ENCODE measurements at regions not wholly inside any gene's neighbourhood (a gene's known extent, or its start where the extent isn't known, plus 50 kb on each side); places are given as distances from the start of the nearest gene placed in this dataset.
A peak's percentile ranks its signal among the peaks of the same experiment; 100 is the strongest.

DNA sequence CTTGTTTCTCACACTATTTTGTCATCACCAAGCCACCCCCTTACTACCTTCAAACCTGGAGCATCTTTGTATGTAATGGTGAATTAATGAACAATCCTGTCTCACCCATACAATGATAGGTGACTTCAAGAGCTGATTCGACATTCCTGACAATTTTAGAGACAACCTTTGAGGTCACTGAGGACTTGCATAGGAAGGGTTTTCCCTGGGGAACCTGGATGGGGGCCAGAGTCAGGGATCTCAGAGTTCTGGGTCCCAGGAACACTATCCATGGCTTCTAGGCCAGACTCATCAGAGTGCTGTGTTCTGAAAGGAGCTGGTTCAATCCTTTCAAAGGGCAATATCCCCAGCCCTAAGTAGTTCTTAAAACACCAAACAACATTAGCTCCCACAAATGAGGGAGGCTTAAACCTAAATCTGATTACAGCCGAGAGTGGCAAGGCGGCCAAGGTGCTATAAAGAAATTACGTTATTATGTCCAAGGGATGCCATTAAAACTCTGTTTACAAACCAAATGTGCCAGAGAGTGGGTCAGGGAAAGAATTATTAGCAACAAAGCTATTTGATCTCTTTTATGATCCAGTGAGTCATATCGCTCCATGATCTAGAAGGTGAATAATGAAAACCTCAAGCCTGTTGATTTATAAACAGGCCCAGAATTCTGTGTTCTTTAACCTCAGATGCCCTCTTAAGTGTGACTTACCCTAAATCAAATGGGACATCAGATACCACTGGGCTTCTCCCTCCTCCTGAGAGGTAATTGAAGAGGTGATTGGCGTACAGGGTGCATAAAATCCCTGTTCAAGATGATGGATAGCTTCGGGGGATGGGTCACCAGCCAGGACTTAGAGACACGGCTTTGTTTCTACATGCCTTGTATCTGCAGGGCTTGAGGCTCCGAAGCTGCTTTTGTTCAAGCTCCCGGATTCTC is 230.2 kb upstream of the TBX3 start:
- H3K36me3 ChIP-seq (ENCODE audit: insufficient read depth, low read length) = no peaks in the 10 kb centered on the region
- peak overlapping the region; percentile 51 for H3K9ac ChIP-seq (ENCODE audit: low read depth, low read length)
- no peaks in the 10 kb centered on the region for H3K27me3 ChIP-seq (ENCODE audit: control insufficient read depth, insufficient read depth, low read length)
- peaks cover 64% of the 10 kb centered on the region for H3K4me1 ChIP-seq (ENCODE audit: control insufficient read depth, insufficient read depth, low read length)
- H3K4me2 ChIP-seq (ENCODE audit: low read length) = peak overlapping the region; percentile 35
- no peak overlapping the region for H3K4me3 ChIP-seq (ENCODE audit: low read length)
- H3K9me3 ChIP-seq (replicated peaks; ENCODE audit: low read length) = no peaks in the 10 kb centered on the region

DNA sequence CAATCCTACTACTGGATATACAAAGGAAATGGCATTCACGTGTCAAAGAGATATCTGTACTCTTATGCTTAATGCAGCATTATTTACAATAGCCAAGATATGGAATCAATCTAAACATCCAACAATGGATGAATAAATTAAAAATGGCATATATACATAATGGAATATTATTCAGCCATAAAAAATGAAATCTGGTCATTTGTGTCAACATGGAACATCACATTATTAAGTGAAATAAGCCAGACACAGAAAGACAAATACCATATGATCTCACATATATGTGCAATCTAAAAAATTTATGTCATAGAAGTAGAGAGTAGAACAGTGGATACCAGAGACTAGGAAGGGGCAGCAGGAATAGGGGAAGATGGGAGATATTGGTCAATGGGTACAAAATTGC is 228.8 kb upstream of the TBX3 start:
- Histone ChIP-seq H3K9me3 (replicated peaks; ENCODE audit: low read length) (no peaks in the 10 kb centered on the region), H3K4me2 (ENCODE audit: low read length) (no peak overlapping the region), H3K36me3 (ENCODE audit: insufficient read depth, low read length) (no peaks in the 10 kb centered on the region), H3K4me3 (ENCODE audit: low read length) (no peak overlapping the region), H3K9ac (ENCODE audit: low read depth, low read length) (no peak overlapping the region), H3K4me1 (ENCODE audit: control insufficient read depth, insufficient read depth, low read length) (peaks cover 51% of the 10 kb centered on the region), H3K27me3 (ENCODE audit: control insufficient read depth, insufficient read depth, low read length) (no peaks in the 10 kb centered on the region)

DNA sequence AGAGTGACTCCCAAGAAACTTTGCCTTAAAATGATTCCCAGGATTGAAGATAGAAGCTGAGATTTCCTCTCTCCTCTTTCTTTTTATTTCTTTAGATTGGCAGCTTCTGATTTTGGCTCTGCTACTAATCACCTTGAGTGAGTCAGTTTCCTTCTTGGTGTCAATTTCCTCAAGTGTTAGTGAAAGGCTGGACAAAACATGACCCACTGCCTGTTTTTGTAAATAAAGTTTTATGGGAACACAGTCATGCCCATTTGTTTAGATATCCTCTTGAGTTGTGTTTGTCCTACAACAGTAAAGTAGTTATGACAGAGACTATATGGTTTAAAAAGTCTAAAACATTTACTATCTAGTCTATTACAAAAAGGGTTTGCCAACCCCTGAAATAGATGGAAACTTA is 227.2 kb upstream of the TBX3 start:
- Histone ChIP-seq H3K4me2 (ENCODE audit: low read length) (no peak overlapping the region), H3K9me3 (replicated peaks; ENCODE audit: low read length) (no peaks in the 10 kb centered on the region), H3K4me3 (ENCODE audit: low read length) (no peak overlapping the region), H3K9ac (ENCODE audit: low read depth, low read length) (no peak overlapping the region), H3K27me3 (ENCODE audit: control insufficient read depth, insufficient read depth, low read length) (no peaks in the 10 kb centered on the region), H3K4me1 (ENCODE audit: control insufficient read depth, insufficient read depth, low read length) (peaks cover 36% of the 10 kb centered on the region), H3K36me3 (ENCODE audit: insufficient read depth, low read length) (no peaks in the 10 kb centered on the region)

DNA sequence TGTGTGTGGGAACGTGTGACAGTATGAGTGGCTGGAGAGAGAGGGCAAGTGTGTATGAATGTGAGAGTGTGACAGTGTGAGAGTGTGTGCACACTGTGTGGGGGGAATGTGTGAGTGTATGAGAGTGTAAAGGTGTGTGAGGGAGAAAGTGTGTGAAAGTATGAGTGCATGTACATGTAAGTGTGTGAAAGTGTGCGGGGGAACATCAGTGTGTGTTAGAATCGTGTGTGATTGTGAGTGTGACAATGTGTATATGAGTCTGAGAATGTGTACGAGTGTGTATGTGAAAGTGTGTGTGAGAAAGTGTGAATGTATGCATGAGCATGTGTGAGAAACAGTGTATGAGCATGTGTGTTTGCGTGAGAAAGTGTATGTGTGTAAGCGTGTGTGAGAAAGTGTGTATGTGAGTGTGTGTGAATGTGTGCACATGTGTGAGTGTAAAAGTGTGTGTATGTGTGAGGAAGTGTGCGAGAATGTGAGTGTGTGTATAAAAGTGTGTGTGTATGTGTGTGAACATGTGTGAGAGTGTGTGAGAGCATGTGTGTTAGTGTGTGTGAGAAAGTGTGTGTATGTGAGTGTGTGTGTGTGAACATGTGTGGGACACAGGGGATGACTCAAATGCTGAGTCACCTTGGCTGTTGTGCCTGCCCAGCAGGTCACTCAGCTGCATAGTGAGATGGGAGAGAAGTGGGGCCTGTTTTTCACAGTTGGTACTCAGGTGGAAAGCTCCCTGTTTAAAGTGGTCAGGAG is 220.5 kb upstream of the TBX3 start:
- Histone ChIP-seq H3K4me2 (ENCODE audit: low read length) (no peak overlapping the region), H3K9ac (ENCODE audit: low read depth, low read length) (no peak overlapping the region), H3K9me3 (replicated peaks; ENCODE audit: low read length) (no peaks in the 10 kb centered on the region), H3K4me1 (ENCODE audit: control insufficient read depth, insufficient read depth, low read length) (peaks cover 24% of the 10 kb centered on the region), H3K27me3 (ENCODE audit: control insufficient read depth, insufficient read depth, low read length) (no peaks in the 10 kb centered on the region), H3K36me3 (ENCODE audit: insufficient read depth, low read length) (no peaks in the 10 kb centered on the region), H3K4me3 (ENCODE audit: low read length) (no peak overlapping the region)

DNA sequence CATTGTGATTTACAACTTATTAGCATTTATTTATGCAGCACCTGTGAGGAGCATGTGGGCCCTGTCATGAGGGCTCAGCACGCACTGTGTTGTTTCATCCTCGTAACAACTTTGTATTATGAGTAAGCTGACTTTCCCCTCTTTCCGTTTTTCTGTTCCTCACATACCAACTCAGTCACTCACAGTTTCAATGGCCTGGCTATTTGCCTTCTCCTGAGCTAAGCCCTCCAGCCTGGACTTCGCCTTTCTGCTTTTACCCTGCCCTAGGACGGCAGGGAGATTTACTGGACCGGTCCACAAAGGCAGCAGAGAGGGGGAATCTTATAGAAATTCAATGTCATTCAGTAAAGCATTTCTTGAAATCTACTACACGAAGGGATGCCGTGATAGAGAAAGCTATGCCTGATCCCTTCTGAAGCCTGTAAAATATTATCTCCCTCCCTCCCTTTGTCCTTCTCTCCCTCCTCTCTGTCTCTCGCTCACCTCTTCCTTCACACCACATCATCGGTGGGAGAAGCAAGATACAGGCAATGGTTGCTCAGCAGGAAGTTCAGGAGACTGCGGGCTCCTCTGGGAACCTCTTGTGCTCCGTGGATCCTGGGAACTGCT is 219.2 kb upstream of the TBX3 start:
- peak overlapping the region; percentile 60 for H3K9ac ChIP-seq (ENCODE audit: low read depth, low read length)
- peak overlapping the region; percentile 63 for H3K4me2 ChIP-seq (ENCODE audit: low read length)
- no peaks in the 10 kb centered on the region for H3K9me3 ChIP-seq (replicated peaks; ENCODE audit: low read length)
- H3K4me1 ChIP-seq (ENCODE audit: control insufficient read depth, insufficient read depth, low read length) = peaks cover 24% of the 10 kb centered on the region
- H3K36me3 ChIP-seq (ENCODE audit: insufficient read depth, low read length) = no peaks in the 10 kb centered on the region
- H3K27me3 ChIP-seq (ENCODE audit: control insufficient read depth, insufficient read depth, low read length) = no peaks in the 10 kb centered on the region
- H3K4me3 ChIP-seq (ENCODE audit: low read length) = peak overlapping the region; percentile 34

DNA sequence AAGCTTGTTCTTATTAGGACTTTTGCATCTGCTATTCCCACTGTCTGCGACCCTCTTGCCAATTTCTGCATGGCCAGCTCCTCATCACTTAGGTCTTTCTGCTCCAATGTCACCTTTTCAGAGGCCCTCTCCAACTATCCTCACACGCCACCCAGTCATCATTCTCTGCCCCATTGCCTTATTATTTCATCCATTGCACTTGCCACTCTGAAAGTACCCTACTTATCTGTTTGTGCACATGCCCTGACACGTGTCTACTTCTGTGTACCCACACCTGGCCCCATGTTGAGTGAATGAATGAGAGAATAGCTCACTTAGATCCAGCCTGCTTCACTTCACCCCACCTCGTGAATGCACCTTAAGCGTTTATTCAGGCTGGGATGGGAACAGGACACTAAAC is 218.7 kb upstream of the TBX3 start:
- Histone ChIP-seq H3K27me3 (ENCODE audit: control insufficient read depth, insufficient read depth, low read length) (no peaks in the 10 kb centered on the region), H3K9ac (ENCODE audit: low read depth, low read length) (no peak overlapping the region), H3K36me3 (ENCODE audit: insufficient read depth, low read length) (no peaks in the 10 kb centered on the region)

DNA sequence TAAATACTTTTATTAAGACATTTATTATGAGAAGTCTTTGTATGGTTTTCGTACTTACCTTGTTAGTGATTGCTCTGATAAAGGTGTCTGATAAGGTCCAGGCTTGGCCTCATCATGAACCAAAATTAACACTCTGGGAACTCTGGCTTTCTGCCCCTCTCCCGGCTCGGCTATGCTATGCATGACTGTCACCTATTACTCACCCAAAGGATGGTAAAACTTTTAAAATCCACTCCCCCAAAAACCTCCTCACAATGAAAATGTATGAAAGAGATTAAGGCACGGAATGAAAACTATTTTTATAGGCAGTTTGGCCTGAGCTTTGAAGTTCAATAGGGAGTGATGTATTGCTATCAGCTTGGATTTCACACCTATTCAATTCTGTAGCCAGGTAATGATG is 217.3 kb upstream of the TBX3 start:
- Histone ChIP-seq H3K36me3 (ENCODE audit: insufficient read depth, low read length) (no peaks in the 10 kb centered on the region), H3K4me3 (ENCODE audit: low read length) (no peak overlapping the region), H3K27me3 (ENCODE audit: control insufficient read depth, insufficient read depth, low read length) (no peaks in the 10 kb centered on the region), H3K9ac (ENCODE audit: low read depth, low read length) (no peak overlapping the region), H3K9me3 (replicated peaks; ENCODE audit: low read length) (no peaks in the 10 kb centered on the region), H3K4me2 (ENCODE audit: low read length) (no peak overlapping the region), H3K4me1 (ENCODE audit: control insufficient read depth, insufficient read depth, low read length) (peaks cover 24% of the 10 kb centered on the region)

More for the DNA sequence above, 218.7 kb upstream of the TBX3 start:
- no peak overlapping the region for H3K4me2 ChIP-seq (ENCODE audit: low read length)
- no peaks in the 10 kb centered on the region for H3K9me3 ChIP-seq (replicated peaks; ENCODE audit: low read length)
- peaks cover 24% of the 10 kb centered on the region for H3K4me1 ChIP-seq (ENCODE audit: control insufficient read depth, insufficient read depth, low read length)
- no peak overlapping the region for H3K4me3 ChIP-seq (ENCODE audit: low read length)

DNA sequence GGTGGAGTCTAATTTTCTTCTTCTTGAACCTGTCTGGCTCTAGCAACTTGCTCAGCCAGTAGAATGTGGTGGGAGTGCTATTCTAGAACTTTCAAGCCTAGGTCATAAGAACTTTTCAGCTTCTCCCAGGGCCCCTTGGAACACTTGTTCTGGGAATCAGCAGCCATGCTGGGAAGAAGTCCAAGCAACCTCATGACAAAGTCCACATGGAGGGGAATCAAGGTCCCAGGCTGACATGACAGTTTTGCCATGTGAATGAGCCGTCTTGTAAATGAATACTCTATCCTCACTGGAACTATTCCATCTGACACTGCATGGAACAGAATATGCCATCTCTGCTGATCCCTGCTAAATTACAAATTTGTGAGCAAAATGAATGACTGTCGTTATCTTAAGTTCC is 214.2 kb upstream of the TBX3 start:
- Histone ChIP-seq H3K4me3 (ENCODE audit: low read length) (no peak overlapping the region), H3K9me3 (replicated peaks; ENCODE audit: low read length) (no peaks in the 10 kb centered on the region), H3K27me3 (ENCODE audit: control insufficient read depth, insufficient read depth, low read length) (no peaks in the 10 kb centered on the region), H3K36me3 (ENCODE audit: insufficient read depth, low read length) (no peaks in the 10 kb centered on the region), H3K4me2 (ENCODE audit: low read length) (no peak overlapping the region), H3K4me1 (ENCODE audit: control insufficient read depth, insufficient read depth, low read length) (peaks cover 9% of the 10 kb centered on the region), H3K9ac (ENCODE audit: low read depth, low read length) (no peak overlapping the region)

DNA sequence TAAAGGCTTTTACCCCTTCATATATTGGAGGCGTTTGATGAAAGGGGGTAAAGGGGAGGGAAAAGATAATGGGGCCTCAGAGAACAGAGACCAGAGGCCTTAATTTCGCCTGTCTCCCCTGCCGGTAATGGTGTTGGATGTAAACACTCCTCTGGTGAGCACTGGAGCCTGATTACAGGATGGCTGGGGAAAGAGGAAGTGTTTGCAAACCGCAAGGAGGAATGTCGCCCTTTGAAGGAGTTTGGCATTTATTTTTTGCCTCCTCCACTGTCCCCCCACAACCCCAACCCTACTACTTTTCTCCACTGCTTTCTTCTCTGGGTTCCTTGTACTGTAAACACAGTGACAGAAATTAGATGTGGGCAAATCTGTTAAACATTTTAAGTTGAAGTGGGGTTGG is 211.9 kb upstream of the TBX3 start:
- no peaks in the 10 kb centered on the region for H3K36me3 ChIP-seq (ENCODE audit: insufficient read depth, low read length)
- no peak overlapping the region for H3K4me2 ChIP-seq (ENCODE audit: low read length)
- H3K27me3 ChIP-seq (ENCODE audit: control insufficient read depth, insufficient read depth, low read length) = no peaks in the 10 kb centered on the region
- H3K9me3 ChIP-seq (replicated peaks; ENCODE audit: low read length) = no peaks in the 10 kb centered on the region
- no peak overlapping the region for H3K4me3 ChIP-seq (ENCODE audit: low read length)
- H3K9ac ChIP-seq (ENCODE audit: low read depth, low read length) = no peak overlapping the region
- no peaks in the 10 kb centered on the region for H3K4me1 ChIP-seq (ENCODE audit: control insufficient read depth, insufficient read depth, low read length)

DNA sequence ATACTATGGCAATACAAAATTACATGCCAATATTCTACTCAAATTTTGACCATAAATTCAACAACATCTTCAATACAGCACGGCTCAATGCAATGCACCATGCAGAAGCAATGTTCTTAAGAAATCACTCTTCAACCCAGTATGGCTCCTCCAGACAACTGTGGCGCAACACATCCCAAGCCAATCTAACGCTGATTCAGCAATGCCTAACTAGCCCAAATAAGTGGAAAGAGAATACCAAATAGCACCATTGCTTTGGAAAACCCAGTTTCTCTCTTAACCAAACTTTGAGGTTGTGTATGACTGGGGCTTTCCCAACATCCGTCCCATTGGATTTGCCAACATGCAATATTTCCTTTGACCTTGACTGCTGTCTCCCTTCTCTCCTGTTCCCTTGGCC is 211.1 kb upstream of the TBX3 start:
- no peaks in the 10 kb centered on the region for H3K9me3 ChIP-seq (replicated peaks; ENCODE audit: low read length)
- H3K4me2 ChIP-seq (ENCODE audit: low read length) = no peak overlapping the region
- no peaks in the 10 kb centered on the region for H3K27me3 ChIP-seq (ENCODE audit: control insufficient read depth, insufficient read depth, low read length)
- no peaks in the 10 kb centered on the region for H3K36me3 ChIP-seq (ENCODE audit: insufficient read depth, low read length)
- H3K4me3 ChIP-seq (ENCODE audit: low read length) = no peak overlapping the region
- no peak overlapping the region for H3K9ac ChIP-seq (ENCODE audit: low read depth, low read length)
- H3K4me1 ChIP-seq (ENCODE audit: control insufficient read depth, insufficient read depth, low read length) = no peaks in the 10 kb centered on the region

DNA sequence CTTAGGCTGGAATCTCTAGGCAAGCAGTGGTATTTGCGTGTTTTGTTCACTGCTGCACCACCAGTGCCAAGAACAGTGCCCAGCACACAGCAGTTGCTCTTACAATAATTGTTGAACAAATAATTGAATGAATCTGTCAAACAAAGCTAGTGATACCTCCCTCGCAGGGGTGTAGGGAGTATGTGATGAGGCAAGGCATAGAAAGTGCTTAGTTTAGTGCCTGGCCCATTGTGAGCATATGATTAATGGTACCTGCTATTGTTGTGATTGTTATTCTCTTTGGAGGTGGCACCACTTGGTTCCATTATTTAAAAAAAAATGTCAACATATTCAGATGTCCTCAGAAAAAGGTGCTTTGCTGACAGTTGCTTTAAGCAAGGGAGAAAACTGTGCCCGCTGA is 210.1 kb upstream of the TBX3 start:
- H3K36me3 ChIP-seq (ENCODE audit: insufficient read depth, low read length) = no peaks in the 10 kb centered on the region
- H3K4me3 ChIP-seq (ENCODE audit: low read length) = no peak overlapping the region
- H3K9me3 ChIP-seq (replicated peaks; ENCODE audit: low read length) = no peaks in the 10 kb centered on the region
- no peaks in the 10 kb centered on the region for H3K27me3 ChIP-seq (ENCODE audit: control insufficient read depth, insufficient read depth, low read length)
- peaks cover 4% of the 10 kb centered on the region for H3K4me1 ChIP-seq (ENCODE audit: control insufficient read depth, insufficient read depth, low read length)
- H3K4me2 ChIP-seq (ENCODE audit: low read length) = no peak overlapping the region
- H3K9ac ChIP-seq (ENCODE audit: low read depth, low read length) = no peak overlapping the region

All from skeletal muscle satellite cell (primary cell).